ENCODE measurements at regions not wholly inside any gene's neighbourhood (a gene's known extent, or its start where the extent isn't known, plus 50 kb on each side); places are given as distances from the start of the nearest gene placed in this dataset.

GRCh38 chr20:50459124-50459918 is 50.9 kb upstream of the PTPN1 start:
- TF ChIP-seq SPI1 (IDR thresholded peaks at IDR 0.05; ENCODE audit: low read depth, low read length) (no peak), POLR2AphosphoS5 (IDR thresholded peaks at IDR 0.05; ENCODE audit: low read depth, low read length) (no peak), POLR2A (IDR thresholded peaks at IDR 0.05; ENCODE audit: low read depth, low read length) (no peak), TAF1 (IDR thresholded peaks at IDR 0.05; ENCODE audit: low read depth, low read length) (no peak), PAX5 (IDR thresholded peaks at IDR 0.05; ENCODE audit: insufficient read depth, low read length, severe bottlenecking) (no peak), POU2F2 (IDR thresholded peaks at IDR 0.05; ENCODE audit: low read depth, low read length) (no peak)
- DNase-seq (ENCODE audit: insufficient read length, low spot score) = no peak
- no peak for FAIRE-seq

DNA sequence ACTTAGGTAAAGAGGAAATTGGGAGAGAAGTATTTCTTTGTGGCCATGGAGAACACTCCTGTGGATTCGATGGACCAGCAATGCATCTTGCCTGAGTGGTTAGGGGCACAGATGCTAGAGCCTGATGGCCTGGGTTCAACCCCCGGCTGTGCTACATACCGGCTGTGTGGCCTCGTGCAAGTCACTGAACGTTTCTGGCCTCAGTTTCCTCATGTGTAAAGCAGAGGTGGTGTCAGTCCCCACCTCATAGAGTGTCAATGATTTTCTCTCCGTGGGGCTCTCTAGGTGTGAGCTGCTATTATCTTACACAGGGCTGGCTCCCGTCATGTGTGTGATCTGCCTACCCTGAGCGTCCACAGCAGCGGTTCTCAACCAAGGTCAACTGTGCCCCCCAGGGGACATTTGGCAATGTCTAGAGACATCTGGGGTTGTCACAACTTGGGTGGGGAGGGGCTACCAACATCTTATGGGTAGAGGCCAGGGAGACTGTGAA is 50.0 kb upstream of the PTPN1 start:
- FAIRE-seq = no peak
- DNase-seq (ENCODE audit: insufficient read length, low spot score) = no peak
- TF ChIP-seq PAX5 (IDR thresholded peaks at IDR 0.05; ENCODE audit: insufficient read depth, low read length, severe bottlenecking) = no peak
- TF ChIP-seq POLR2A (IDR thresholded peaks at IDR 0.05; ENCODE audit: low read depth, low read length) = no peak
- no peak for TF ChIP-seq POU2F2 (IDR thresholded peaks at IDR 0.05; ENCODE audit: low read depth, low read length)
- no peak for TF ChIP-seq TAF1 (IDR thresholded peaks at IDR 0.05; ENCODE audit: low read depth, low read length)
- no peak for TF ChIP-seq POLR2AphosphoS5 (IDR thresholded peaks at IDR 0.05; ENCODE audit: low read depth, low read length)
- no peak for TF ChIP-seq SPI1 (IDR thresholded peaks at IDR 0.05; ENCODE audit: low read depth, low read length)
